ENCODE measurements at regions not wholly inside any gene's neighbourhood (a gene's known extent, or its start where the extent isn't known, plus 50 kb on each side); places are given as distances from the start of the nearest gene placed in this dataset.

GRCh38 chr2:120831891-120832290, 96.2 kb downstream of the GLI2 start:
- TF ChIP-seq CTCF (conservative IDR thresholded peaks at IDR 0.05; ENCODE audit: low read depth, low read length) (no peak), EZH2phosphoT487 (IDR thresholded peaks at IDR 0.05; ENCODE audit: borderline replicate concordance, low read length) (no peak), EZH2 (IDR thresholded peaks at IDR 0.05; ENCODE audit: low read length, unreplicated experiment) (no peak)

Measured in PC-3 (cell line).